T-helper 2 cell treated with Interferon-gamma antibody and Interleukin-4, amounts not matched to agents 100 ng/mL and 5 ng/mL, for 36 hours (primary cell): ENCODE measurements at regions not wholly inside any gene's neighbourhood (a gene's known extent, or its start where the extent isn't known, plus 50 kb on each side); places are given as distances from the start of the nearest gene placed in this dataset.
"Not testable (repeated sequence)": the region's sequence is repeated elsewhere in the genome, so short reads cannot be mapped to it uniquely, and the experiment has no call there.

Source experiments
- intact Hi-C: fragments of 100-400 bp; cut with micrococcal nuclease; formaldehyde crosslinking; loops from one replicate; pipeline ENCODE4 v1.15.1; 2023

GRCh38 chr9:87395804-87396479 lies 101.7 kb upstream of the DAPK1 start:
- intact Hi-C loops = no loop called here

- intact Hi-C loops = no loop called here
Observed at GRCh38 chr9:87401681-87402080, 96.0 kb upstream of the DAPK1 start.

GRCh38 chr9:87402537-87402936 lies 95.1 kb upstream of the DAPK1 start:
- intact Hi-C loops = no loop called here

- intact Hi-C loops = no loop called here
Observed at GRCh38 chr9:87405677-87406542, 91.8 kb upstream of the DAPK1 start.

- intact Hi-C loops = no loop called here
Observed at GRCh38 chr9:87406543-87407166, 91.0 kb upstream of the DAPK1 start.

GRCh38 chr9:87410047-87411005 lies 87.3 kb upstream of the DAPK1 start:
- intact Hi-C loops = not testable (repeated sequence)

GRCh38 chr9:87420884-87421283 lies 76.8 kb upstream of the DAPK1 start:
- intact Hi-C loops = no loop called here

GRCh38 chr9:87421734-87422133 lies 75.9 kb upstream of the DAPK1 start:
- intact Hi-C loops = no loop called here

- intact Hi-C loops = no loop called here
Observed at GRCh38 chr9:87422999-87423398, 74.7 kb upstream of the DAPK1 start.

- intact Hi-C loops = not testable (repeated sequence)
Observed at GRCh38 chr9:87423885-87424284, 73.8 kb upstream of the DAPK1 start.

- intact Hi-C loops = no loop called here
Observed at GRCh38 chr9:87425202-87425601, 72.5 kb upstream of the DAPK1 start.

- intact Hi-C loops = no loop called here
Observed at GRCh38 chr9:87427851-87428506, 69.7 kb upstream of the DAPK1 start.

GRCh38 chr9:87428659-87429058 lies 69.0 kb upstream of the DAPK1 start:
- intact Hi-C loops = no loop called here

GRCh38 chr9:87431837-87432236 lies 65.8 kb upstream of the DAPK1 start:
- intact Hi-C loops = no loop called here

- intact Hi-C loops = no loop called here
Observed at GRCh38 chr9:87433853-87434252, 63.8 kb upstream of the DAPK1 start.

- intact Hi-C loops = no loop called here
Observed at GRCh38 chr9:87434366-87434765, 63.3 kb upstream of the DAPK1 start.

- intact Hi-C loops = no loop called here
Observed at GRCh38 chr9:87435189-87435880, 62.3 kb upstream of the DAPK1 start.

GRCh38 chr9:87436716-87437115 lies 61.0 kb upstream of the DAPK1 start:
- intact Hi-C loops = no loop called here

GRCh38 chr9:87437966-87438365 lies 59.7 kb upstream of the DAPK1 start:
- intact Hi-C loops = no loop called here

- intact Hi-C loops = no loop called here
Observed at GRCh38 chr9:87441251-87441650, 56.4 kb upstream of the DAPK1 start.
